ENCODE measurements at regions not wholly inside any gene's neighbourhood (a gene's known extent, or its start where the extent isn't known, plus 50 kb on each side); places are given as distances from the start of the nearest gene placed in this dataset.

DNA sequence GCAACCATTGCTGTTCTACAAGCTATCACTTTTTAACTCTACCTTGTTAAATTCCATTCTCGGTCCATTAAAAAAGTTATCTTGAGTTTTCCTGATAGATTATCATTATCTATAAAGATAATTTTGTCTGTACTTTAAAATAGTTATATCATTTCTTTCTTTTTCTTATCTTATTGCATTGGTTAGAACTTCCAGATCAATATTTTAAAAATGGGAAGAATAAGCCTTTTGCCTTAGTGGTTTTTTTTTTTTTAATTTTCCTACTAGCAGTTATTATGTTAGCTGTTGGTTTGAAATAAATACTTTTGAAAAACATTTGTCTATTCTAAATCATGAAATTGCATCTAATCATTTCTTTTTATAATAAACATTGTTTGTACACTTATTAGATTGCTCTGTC, 71.0 kb upstream of the ATF3 start:
- no peak overlapping the region for H3K27ac Mint-ChIP-seq
- peaks cover 4% of the 10 kb centered on the region for H3K4me1 Mint-ChIP-seq (ENCODE audit: low read depth)
- no peaks in the 10 kb centered on the region for H3K36me3 Mint-ChIP-seq (ENCODE audit: low read depth)
- peaks cover 13% of the 10 kb centered on the region for H3K27me3 Mint-ChIP-seq (ENCODE audit: low read depth)
- peaks cover 5% of the 10 kb centered on the region for H3K9me3 Mint-ChIP-seq
- no peak overlapping the region for H3K4me3 Mint-ChIP-seq

DNA sequence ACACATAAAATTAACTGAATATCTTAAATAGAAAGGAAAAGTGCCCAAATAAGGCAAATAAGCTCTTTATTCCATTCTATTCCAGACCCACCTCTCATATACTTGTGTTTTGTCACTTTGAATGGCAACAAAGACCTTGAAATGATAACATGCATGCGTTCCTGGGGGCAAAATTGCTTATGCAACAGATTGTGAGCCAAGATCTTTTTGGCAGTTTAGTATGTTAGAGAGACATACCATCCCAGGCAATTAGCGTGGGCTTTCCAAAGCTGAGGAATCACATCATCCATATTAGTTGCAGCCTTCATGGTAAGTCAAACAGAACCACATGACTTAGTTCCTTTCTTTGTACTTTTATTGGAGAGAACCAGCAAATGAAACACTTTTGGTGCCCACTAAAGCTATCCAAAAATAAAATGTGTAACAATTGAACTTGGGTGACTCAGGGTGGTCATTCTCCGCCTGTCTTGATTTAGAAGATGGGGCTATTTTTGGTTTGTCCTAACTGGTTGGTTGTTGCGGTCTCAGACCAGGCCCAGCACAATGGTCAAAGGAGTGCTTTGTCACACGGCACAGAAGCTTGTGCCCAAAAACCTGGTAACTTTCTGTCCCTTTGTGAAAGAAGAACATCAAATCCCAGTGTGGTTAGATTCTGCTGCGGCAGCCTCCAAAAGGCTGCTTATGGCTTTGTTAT, 68.7 kb upstream of the ATF3 start:
- H3K9me3 Mint-ChIP-seq = peaks cover 5% of the 10 kb centered on the region
- no peak overlapping the region for H3K4me3 Mint-ChIP-seq
- peaks cover 25% of the 10 kb centered on the region for H3K27me3 Mint-ChIP-seq (ENCODE audit: low read depth)
- H3K27ac Mint-ChIP-seq = no peak overlapping the region
- H3K4me1 Mint-ChIP-seq (ENCODE audit: low read depth) = no peaks in the 10 kb centered on the region
- H3K36me3 Mint-ChIP-seq (ENCODE audit: low read depth) = no peaks in the 10 kb centered on the region

DNA sequence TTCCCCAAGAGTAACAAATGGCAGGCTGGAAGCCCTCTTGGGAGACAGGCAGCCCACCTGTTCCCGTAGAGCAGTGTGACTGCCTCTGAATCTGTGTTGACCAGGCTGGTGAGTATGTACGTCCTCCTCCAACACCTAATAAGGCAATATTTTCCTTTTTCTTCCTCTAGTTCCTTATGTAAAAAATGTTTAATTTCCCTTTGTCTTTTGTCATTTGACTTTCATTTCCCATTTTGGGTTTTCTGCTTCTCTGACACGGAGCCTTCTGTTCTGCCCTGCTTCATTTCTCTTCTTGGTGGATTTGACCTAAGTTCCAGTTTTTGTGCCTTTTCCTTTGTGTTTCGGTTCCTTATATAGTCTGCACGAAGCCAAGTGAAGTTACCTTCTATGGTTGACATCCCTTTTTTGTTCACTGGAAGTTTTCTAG, 65.8 kb upstream of the ATF3 start:
- Mint-ChIP-seq H3K27me3 (ENCODE audit: low read depth) (peaks cover 39% of the 10 kb centered on the region), H3K36me3 (ENCODE audit: low read depth) (no peaks in the 10 kb centered on the region), H3K27ac (no peak overlapping the region), H3K9me3 (no peaks in the 10 kb centered on the region), H3K4me1 (ENCODE audit: low read depth) (no peaks in the 10 kb centered on the region), H3K4me3 (no peak overlapping the region)

DNA sequence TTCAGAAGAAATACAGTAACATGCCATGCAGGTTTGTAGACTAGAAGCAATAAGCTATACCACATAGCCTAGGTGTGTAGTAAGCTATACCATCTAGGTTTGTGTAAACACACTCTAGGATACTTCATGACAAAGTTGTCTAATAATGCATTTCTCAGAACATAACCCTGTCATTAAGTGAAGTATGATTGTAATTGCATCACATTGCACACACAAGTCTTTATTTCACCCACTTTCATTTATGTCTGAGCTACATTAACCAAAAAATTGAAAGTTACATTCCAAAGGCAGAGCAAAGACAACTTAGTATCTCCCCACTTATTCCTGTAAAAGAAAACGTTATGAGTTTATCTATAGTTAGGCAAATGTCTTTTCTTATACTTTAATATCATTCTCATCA, 64.5 kb upstream of the ATF3 start:
- Mint-ChIP-seq H3K27ac (no peak overlapping the region), H3K4me1 (ENCODE audit: low read depth) (no peaks in the 10 kb centered on the region), H3K36me3 (ENCODE audit: low read depth) (no peaks in the 10 kb centered on the region), H3K27me3 (ENCODE audit: low read depth) (peaks cover 43% of the 10 kb centered on the region), H3K9me3 (no peaks in the 10 kb centered on the region), H3K4me3 (no peak overlapping the region)

DNA sequence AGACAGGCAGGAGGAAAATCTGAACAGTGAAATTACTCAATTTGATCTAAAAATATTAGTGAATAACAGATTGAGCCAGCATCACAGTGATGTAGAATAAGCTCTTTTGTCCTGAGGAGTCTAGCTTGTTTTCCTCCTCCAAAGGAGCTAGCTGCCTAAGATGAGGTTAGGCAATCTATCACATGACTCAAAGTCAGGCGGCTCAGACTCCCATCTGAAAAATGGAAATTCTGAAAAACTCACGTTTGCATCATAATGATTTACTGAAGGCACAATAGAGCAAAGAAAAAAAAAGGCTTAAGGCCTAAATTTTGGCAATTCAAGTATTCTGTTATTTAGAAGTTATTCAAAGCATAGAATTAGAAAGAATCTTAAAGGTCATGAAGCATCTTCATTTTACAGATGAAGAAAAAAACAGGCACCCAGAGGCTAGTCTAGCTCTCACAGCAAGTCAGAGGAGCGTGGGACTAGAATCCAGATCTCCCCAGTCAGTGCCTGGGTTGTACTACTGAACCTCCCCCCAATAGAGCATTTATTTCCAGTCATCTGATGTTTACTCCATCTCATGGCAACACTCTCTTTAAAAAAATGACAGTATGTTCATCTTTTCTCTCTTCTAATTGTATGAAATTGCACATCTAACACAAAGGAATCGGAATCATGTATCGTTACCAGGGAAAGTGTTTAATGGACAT, 62.5 kb upstream of the ATF3 start:
- H3K4me3 Mint-ChIP-seq = no peak overlapping the region
- peaks cover 55% of the 10 kb centered on the region for H3K27me3 Mint-ChIP-seq (ENCODE audit: low read depth)
- H3K36me3 Mint-ChIP-seq (ENCODE audit: low read depth) = no peaks in the 10 kb centered on the region
- no peaks in the 10 kb centered on the region for H3K4me1 Mint-ChIP-seq (ENCODE audit: low read depth)
- H3K9me3 Mint-ChIP-seq = no peaks in the 10 kb centered on the region
- no peak overlapping the region for H3K27ac Mint-ChIP-seq

DNA sequence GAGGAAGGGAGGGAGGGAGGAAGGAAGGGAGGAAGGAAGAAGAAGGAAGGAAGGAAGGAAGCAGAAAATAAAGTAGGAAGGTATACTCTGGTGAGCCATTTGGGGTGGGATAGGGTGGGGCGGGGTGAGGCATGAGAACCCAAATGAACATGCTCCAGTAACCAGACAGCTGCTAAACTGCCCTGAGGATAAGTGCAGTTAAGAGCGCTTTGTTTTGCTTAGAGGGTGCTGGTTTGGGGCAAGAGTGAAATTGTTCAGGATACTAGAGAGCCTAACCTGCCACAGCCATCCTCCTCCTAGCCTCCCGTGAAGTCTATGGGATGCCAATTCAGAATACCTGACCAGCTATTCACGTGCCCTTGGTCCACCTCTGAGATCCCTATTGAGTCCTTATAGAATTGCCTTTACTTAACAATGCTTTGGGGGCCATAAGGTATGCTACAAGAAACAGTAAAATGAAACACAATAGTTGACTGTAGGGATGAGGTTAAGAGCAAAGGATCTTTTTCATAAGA, 59.0 kb upstream of the ATF3 start:
- Mint-ChIP-seq H3K4me3 (no peak overlapping the region), H3K27me3 (ENCODE audit: low read depth) (peaks cover 71% of the 10 kb centered on the region), H3K4me1 (ENCODE audit: low read depth) (no peaks in the 10 kb centered on the region), H3K36me3 (ENCODE audit: low read depth) (no peaks in the 10 kb centered on the region), H3K9me3 (no peaks in the 10 kb centered on the region), H3K27ac (no peak overlapping the region)

DNA sequence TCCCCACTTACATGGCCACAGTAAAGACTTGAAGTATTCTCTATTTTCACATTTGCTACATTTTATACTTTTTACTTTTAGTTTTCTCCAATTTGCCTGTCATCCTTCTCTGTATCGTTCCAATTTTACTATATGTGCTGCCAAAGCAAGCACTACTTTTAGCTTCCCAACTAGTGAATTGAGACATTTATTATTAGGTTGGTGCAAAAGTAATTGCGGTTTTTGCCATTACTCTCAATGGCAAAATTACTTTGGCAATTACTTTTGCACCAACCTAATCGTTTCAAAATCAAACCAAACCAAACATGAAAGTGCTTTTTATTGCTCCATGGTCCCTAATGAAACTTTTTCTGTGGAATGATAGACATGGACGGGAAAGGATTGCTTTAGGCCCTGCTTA, 56.6 kb upstream of the ATF3 start:
- Mint-ChIP-seq H3K36me3 (ENCODE audit: low read depth) (no peaks in the 10 kb centered on the region), H3K27ac (no peak overlapping the region), H3K27me3 (ENCODE audit: low read depth) (peaks cover 67% of the 10 kb centered on the region), H3K4me3 (no peak overlapping the region), H3K9me3 (peaks cover 3% of the 10 kb centered on the region), H3K4me1 (ENCODE audit: low read depth) (no peaks in the 10 kb centered on the region)

DNA sequence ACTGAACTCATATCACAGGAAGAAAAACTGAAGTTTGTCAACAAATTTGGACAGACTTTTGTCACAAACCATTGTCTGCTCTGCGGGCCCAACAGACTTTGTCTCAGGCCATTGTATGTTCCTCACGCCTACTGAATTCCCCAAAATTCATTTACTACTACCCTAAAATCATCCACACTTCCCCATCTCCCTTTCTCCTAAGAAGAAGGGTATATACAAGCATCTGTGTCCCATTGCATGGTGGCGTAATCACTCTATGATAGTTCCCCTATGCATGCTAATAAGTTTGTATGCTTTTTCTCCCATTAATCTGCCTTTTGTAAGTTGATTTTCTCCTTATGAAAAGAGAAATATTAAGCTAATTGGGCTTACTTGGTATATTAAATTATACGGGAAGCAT, 54.9 kb upstream of the ATF3 start:
- H3K4me3 Mint-ChIP-seq = no peak overlapping the region
- peaks cover 3% of the 10 kb centered on the region for H3K36me3 Mint-ChIP-seq (ENCODE audit: low read depth)
- peaks cover 77% of the 10 kb centered on the region for H3K27me3 Mint-ChIP-seq (ENCODE audit: low read depth)
- no peak overlapping the region for H3K27ac Mint-ChIP-seq
- H3K9me3 Mint-ChIP-seq = peaks cover 4% of the 10 kb centered on the region
- H3K4me1 Mint-ChIP-seq (ENCODE audit: low read depth) = peaks cover 4% of the 10 kb centered on the region

DNA sequence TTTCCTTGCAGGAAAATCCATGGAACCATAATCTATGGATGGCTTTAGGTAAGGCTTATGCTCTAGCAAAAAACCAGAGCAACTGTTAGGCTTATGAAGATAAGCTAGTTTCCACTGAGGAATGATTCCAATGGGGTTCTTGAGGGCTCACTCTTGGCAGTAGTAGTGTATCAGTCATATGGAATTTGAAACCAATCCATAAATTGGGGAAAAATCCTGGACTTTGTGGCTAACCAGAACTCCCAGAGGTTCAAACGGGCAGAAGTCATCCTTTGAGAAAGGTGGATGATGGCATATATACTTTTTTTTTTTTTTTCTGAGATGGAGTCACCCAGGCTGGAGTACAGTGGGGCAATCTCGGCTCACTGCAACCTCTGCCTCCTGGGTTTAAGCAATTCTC, 54.2 kb upstream of the ATF3 start:
- Mint-ChIP-seq H3K9me3 (peaks cover 4% of the 10 kb centered on the region), H3K4me3 (no peak overlapping the region), H3K36me3 (ENCODE audit: low read depth) (peaks cover 5% of the 10 kb centered on the region), H3K4me1 (ENCODE audit: low read depth) (peaks cover 6% of the 10 kb centered on the region), H3K27ac (no peak overlapping the region), H3K27me3 (ENCODE audit: low read depth) (peaks cover 75% of the 10 kb centered on the region)

DNA sequence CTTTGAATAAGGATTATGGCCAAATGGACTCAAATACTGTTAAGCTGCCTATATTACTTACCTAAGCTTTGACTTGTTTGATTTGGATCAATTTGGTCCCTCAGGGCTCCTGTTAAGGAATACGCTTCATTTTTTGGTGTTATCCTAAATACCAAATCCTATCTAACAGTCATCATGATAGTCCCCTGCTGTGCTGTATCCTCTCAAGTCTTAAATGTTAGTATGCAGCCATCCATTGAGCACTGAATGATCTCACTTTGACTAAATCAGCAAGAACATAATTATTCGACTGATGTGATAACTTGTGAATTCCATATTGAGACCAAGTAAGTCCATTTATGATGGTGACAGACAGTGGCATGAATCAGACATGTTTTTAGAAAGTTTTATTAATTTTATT, 53.1 kb upstream of the ATF3 start:
- H3K4me1 Mint-ChIP-seq (ENCODE audit: low read depth) = peaks cover 8% of the 10 kb centered on the region
- H3K36me3 Mint-ChIP-seq (ENCODE audit: low read depth) = peaks cover 5% of the 10 kb centered on the region
- no peak overlapping the region for H3K4me3 Mint-ChIP-seq
- H3K27me3 Mint-ChIP-seq (ENCODE audit: low read depth) = peaks cover 66% of the 10 kb centered on the region
- no peak overlapping the region for H3K27ac Mint-ChIP-seq
- H3K9me3 Mint-ChIP-seq = peaks cover 4% of the 10 kb centered on the region

DNA sequence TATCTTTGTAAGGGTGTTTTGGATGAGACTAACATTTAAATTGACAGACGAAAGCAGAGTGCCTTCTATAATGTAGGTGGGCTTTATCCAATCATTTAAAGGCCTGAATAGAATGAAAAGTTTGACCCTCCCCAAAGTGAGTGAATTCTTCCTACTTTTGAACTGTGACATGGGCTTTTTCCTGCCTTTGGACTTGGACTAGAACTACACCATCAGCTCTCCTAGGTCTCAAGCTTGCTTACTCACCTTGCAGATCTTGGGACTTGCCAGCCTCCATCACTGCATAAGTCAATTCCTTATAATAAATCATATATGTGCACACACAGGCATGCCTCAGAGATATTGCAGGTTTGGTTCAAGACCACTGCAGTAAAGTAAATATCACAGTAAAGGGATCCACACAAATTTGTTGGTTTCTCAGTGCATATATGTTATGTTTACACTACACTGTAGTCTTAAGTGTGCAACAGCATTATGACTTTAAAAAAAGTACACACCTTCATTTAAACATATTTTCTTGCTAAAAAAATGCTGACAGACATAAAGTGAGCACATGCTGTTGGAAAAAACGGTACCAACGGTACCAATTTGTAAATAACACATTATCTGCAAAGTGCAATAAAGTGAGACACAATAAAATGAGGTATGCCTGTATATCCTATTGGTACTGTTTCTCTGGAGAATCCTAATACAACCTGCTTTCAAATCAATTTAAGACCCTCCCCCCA, 51.6 kb upstream of the ATF3 start:
- H3K27me3 Mint-ChIP-seq (ENCODE audit: low read depth) = peaks cover 57% of the 10 kb centered on the region
- peaks cover 8% of the 10 kb centered on the region for H3K4me1 Mint-ChIP-seq (ENCODE audit: low read depth)
- no peak overlapping the region for H3K27ac Mint-ChIP-seq
- peaks cover 5% of the 10 kb centered on the region for H3K36me3 Mint-ChIP-seq (ENCODE audit: low read depth)
- no peak overlapping the region for H3K4me3 Mint-ChIP-seq
- peaks cover 4% of the 10 kb centered on the region for H3K9me3 Mint-ChIP-seq

DNA sequence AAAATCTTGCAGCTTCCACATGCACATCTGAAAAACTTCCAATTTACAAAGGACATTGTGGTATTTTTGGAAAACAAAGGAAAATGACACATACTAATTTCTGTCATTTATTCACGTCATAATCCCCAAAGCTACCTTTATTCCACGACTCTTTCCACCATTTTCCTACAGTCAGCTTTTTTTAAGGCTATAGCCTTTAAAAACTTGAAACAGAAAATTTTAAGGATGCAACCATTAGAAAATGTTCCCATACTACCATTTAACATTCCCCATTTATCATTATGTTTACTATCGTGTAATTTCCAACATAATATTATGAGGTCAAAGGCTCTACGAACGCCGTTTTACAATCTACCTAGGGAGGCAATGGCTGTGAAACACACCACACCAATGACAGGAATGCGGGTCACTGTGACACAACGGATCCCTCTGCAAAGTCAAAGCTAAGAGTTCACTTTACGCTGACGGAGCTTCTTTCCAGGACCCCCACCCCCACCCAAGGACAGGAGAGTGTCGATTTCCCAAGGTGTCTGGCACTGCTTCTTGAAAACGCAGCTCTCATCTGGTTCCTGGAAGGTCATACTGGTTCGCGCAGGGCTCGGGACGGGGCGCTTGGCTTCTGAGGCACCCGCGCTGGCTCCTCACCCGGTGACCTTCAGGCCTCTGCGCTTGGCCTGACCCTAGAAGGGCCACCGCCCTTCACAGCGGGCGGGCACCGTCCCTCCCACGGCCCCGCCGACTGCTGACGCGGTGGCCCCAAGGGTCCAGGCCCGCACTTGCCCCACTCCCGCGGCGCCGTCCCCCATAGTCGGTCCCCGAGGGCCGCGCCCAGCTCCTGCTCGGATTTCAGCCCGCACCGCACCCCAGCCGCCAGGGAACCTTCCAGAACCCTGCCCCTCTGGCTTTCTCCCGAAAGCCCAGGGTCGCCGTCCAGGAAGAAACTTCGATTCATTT, 50.5 kb upstream of the ATF3 start:
- Mint-ChIP-seq H3K27me3 (ENCODE audit: low read depth) (peaks cover 56% of the 10 kb centered on the region), H3K36me3 (ENCODE audit: low read depth) (peaks cover 5% of the 10 kb centered on the region), H3K9me3 (peaks cover 4% of the 10 kb centered on the region)

DNA sequence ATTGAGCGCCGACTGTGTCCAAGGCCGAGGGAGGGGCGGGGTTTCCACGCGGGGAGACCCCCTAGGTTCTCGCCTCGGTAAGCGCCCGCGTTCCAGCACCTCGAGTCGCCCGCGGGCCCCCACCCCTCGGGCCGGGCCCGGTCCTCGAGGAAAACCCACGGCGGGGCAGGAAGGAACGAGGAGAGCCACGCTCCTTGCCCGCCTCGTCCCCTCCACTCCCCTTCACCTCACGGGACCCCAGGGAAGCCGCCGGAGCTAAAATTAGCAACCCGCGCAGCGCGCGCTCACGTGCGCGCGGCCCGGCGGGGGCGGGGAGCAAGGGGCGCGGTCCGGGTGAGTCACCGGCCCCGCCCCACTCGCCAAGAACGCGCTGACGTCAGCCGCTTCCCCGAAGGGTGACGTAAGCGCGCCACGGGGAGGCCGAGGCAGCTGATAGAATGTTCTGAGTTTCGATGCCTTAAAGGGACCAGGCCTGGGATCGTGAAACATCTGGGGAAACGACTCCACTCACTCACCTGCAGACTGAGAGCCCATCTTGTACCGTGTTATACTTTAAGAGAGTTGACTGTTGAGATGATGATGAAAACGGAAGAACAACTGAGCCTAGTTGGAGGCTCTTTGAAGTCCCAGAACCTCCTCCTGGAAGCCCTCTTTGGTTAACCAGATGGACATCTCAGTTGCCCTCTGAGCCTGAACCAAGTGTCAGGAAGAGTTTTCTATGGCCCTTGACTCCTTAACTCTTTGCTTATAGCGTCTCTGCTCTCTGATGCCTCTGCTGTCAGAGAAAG, 49.7 kb upstream of the ATF3 start:
- Mint-ChIP-seq H3K27ac (peak overlapping the region; percentile 98), H3K36me3 (ENCODE audit: low read depth) (peaks cover 5% of the 10 kb centered on the region), H3K9me3 (peaks cover 4% of the 10 kb centered on the region), H3K4me3 (peak overlapping the region; percentile 77), H3K27me3 (ENCODE audit: low read depth) (peaks cover 49% of the 10 kb centered on the region), H3K4me1 (ENCODE audit: low read depth) (peaks cover 8% of the 10 kb centered on the region)

More for the DNA sequence above, 50.5 kb upstream of the ATF3 start:
- Mint-ChIP-seq H3K27ac (peak overlapping the region; percentile 80), H3K4me3 (peak overlapping the region; percentile 77), H3K4me1 (ENCODE audit: low read depth) (peaks cover 8% of the 10 kb centered on the region)
